Breast epithelium (tissue), 3 donors: ENCODE measurements at regions not wholly inside any gene's neighbourhood (a gene's known extent, or its start where the extent isn't known, plus 50 kb on each side); places are given as distances from the start of the nearest gene placed in this dataset.

Experiments used
- CTCF ChIP-seq, 3 donors: fragments of 450-650 bp; IDR thresholded peaks; one replicate each; pipeline ENCODE4 v1.5.1; 2016 to 2017; ENCODE audit warnings: antibody characterized with exemption in 3 of 3, mild to moderate bottlenecking in 3 of 3, moderate library complexity in 3 of 3
- POLR2A ChIP-seq: fragments of 450-650 bp; IDR thresholded peaks from one replicate; pipeline ENCODE4 v1.6.1; 2016; ENCODE audit warnings: antibody characterized with exemption, mild to moderate bottlenecking, moderate library complexity
- POLR2AphosphoS5 ChIP-seq, 3 donors: sonication (generic); formaldehyde crosslinking; IDR thresholded peaks; one replicate each; pipeline ENCODE4 v1.6.1; 2017; ENCODE audit warnings: antibody characterized with exemption in 3 of 3

GRCh38 chr4:54973784-54974183 is 151.6 kb downstream of the KDR start:
- no peak for TF ChIP-seq CTCF (IDR thresholded peaks at IDR 0.05)
- no peak for TF ChIP-seq POLR2A
- TF ChIP-seq POLR2AphosphoS5 (IDR thresholded peaks at IDR 0.05): no peak
